ENCODE measurements at regions not wholly inside any gene's neighbourhood (a gene's known extent, or its start where the extent isn't known, plus 50 kb on each side); places are given as distances from the start of the nearest gene placed in this dataset.

DNA sequence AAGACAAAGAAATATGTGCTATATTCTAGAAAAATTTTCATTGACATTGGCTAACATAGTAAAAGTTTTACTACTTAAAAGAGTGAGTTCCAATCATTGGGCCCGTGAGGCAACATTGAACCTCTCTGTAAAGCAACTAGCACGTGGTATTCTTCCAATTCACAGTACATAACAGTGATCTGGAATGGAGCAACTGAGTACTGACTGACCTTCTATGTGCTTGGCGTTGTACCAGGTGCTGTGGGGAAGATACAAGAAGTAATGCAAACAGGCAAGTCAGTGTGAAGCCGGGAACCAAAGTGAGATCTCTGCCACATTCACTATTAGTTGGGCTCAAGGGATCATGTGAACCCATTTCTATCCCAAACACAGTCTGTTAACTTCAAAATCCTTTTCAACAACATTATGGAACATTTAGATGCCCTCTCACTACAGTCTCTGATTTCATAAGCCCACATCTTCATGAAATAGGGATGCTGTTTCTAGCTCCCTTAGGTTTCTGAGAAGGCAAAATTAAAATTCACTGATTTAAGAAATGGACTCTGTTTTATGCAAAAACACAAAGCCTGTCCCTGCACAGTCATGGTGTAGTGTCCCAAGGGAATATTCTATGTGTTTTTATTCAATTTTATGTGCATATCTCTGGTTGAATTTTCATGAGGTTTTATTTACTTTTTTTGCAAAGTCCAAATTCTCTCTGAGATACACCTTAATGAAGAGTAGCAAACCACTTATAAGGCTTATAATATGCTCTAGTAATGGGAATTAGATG lies 61.8 kb upstream of the NCAM1 start:
- Mint-ChIP-seq H3K4me1 (no peaks in the 10 kb centered on the region), H3K27ac (no peak overlapping the region), H3K36me3 (no peaks in the 10 kb centered on the region), H3K4me3 (no peak overlapping the region), H3K27me3 (peaks cover 3 to 4% of the 10 kb centered on the region in 2 donors), H3K9me3 (peaks cover 0 to 7% (median 0%) of the 10 kb centered on the region in 8 donors)
- Histone ChIP-seq H3K27ac (ENCODE audit: low read depth, low read length) (no peak overlapping the region), H3K4me1 (ENCODE audit: insufficient read depth, low read length) (no peaks in the 10 kb centered on the region), H3K4me3 (ENCODE audit: low read length in 2 of 2) (no peak overlapping the region), H3K9me3 (ENCODE audit: control insufficient read depth in 1 of 2, low read length in 2 of 2) (no peaks in the 10 kb centered on the region), H3K27me3 (ENCODE audit: insufficient read depth, low read length) (no peaks in the 10 kb centered on the region), H3K36me3 (ENCODE audit: insufficient read depth, low read length) (no peaks in the 10 kb centered on the region)
- intact Hi-C loops (cut with micrococcal nuclease), result no loop called here
- CTCF ChIA-PET (ENCODE audit: partially characterized antibody), result interaction anchor here (1.0 kb wide), 1 partner anchor 41 kb away, joined by 3 read pairs; no protein-coding TSS in a partner anchor
- POLR2A ChIA-PET (ENCODE audit: partially characterized antibody), result no interaction called here
- DNase-seq, result no peak

DNA sequence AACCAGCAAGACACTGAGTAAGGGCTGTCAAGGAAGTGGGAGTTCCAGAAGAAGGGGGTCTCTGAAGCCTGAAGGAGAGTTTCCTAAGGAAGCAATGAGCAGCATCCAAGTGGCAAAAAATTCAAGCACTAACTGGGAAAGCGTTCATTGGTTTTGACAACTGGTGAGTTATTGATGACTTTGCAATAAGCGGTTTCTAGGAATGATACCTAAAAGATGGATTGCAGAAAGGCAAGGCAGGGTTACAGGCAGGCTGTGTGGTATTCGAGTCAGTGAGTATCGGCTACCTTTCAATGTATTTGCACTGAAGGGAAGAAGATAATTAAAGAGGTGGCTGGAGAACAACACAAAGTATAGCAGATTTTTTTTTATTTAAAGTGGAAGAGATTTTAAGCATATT lies 59.3 kb upstream of the NCAM1 start:
- ChIA-PET POLR2A (ENCODE audit: partially characterized antibody) (no interaction called here), CTCF (ENCODE audit: partially characterized antibody) (no interaction called here)
- H3K9me3 Mint-ChIP-seq, result peaks cover 0 to 6% (median under 1%) of the 10 kb centered on the region in 8 donors

GRCh38 chr11:112902361-112903011 lies 58.7 kb upstream of the NCAM1 start:
- H3K27me3 ChIP-seq (ENCODE audit: insufficient read depth, low read length), result no peaks in the 10 kb centered on the region
- CTCF ChIA-PET (ENCODE audit: partially characterized antibody), result no interaction called here
- no peak overlapping the region for H3K4me3 ChIP-seq (ENCODE audit: low read length in 2 of 2)
- no peaks in the 10 kb centered on the region for H3K9me3 ChIP-seq (ENCODE audit: control insufficient read depth in 1 of 2, low read length in 2 of 2)
- peaks cover 0 to 6% (median under 1%) of the 10 kb centered on the region in 8 donors for H3K9me3 Mint-ChIP-seq
- no peak for DNase-seq
- intact Hi-C loops (cut with micrococcal nuclease), result no loop called here
- no peaks in the 10 kb centered on the region for H3K4me1 ChIP-seq (ENCODE audit: insufficient read depth, low read length)
- no peak overlapping the region for H3K27ac Mint-ChIP-seq
- no peaks in the 10 kb centered on the region for H3K36me3 ChIP-seq (ENCODE audit: insufficient read depth, low read length)
- peaks cover 2 to 3% of the 10 kb centered on the region in 2 donors for H3K27me3 Mint-ChIP-seq
- no peaks in the 10 kb centered on the region for H3K4me1 Mint-ChIP-seq
- no peaks in the 10 kb centered on the region for H3K36me3 Mint-ChIP-seq
- POLR2A ChIA-PET (ENCODE audit: partially characterized antibody), result no interaction called here
- H3K27ac ChIP-seq (ENCODE audit: low read depth, low read length), result no peak overlapping the region
- no peak overlapping the region for H3K4me3 Mint-ChIP-seq

More for the DNA sequence above, 59.3 kb upstream of the NCAM1 start:
- DNase-seq, result no peak
- H3K4me3 Mint-ChIP-seq, result no peak overlapping the region
- H3K4me1 Mint-ChIP-seq, result no peaks in the 10 kb centered on the region
- Histone ChIP-seq H3K9me3 (ENCODE audit: control insufficient read depth in 1 of 2, low read length in 2 of 2) (no peaks in the 10 kb centered on the region), H3K36me3 (ENCODE audit: insufficient read depth, low read length) (no peaks in the 10 kb centered on the region), H3K4me3 (ENCODE audit: low read length in 2 of 2) (no peak overlapping the region), H3K27ac (ENCODE audit: low read depth, low read length) (no peak overlapping the region), H3K4me1 (ENCODE audit: insufficient read depth, low read length) (no peaks in the 10 kb centered on the region), H3K27me3 (ENCODE audit: insufficient read depth, low read length) (no peaks in the 10 kb centered on the region)
- H3K36me3 Mint-ChIP-seq, result no peaks in the 10 kb centered on the region
- H3K27ac Mint-ChIP-seq, result no peak overlapping the region
- intact Hi-C loops (cut with micrococcal nuclease), result no loop called here
- peaks cover 2 to 3% of the 10 kb centered on the region in 2 donors for H3K27me3 Mint-ChIP-seq

DNA sequence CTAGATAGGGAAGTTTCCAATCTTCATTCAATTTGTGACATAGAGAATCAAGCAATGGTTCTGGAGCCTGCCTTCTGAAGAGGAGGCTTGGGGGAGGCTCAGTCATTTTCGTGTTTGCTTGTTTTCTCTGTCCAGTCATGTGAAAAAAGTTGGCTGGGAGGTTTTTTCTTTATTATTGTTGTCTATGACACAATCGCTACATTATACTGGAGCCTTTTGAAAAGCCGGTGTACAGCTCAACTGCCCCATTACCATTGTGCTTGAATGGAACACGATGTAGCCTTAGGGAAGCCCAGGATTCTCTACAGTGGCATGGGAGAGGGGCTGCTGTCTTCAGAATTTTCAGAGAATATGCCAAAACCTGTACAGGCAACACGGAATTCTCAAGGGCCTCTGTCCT lies 57.9 kb upstream of the NCAM1 start:
- no peak for DNase-seq
- peaks cover 0 to 5% (median under 1%) of the 10 kb centered on the region in 8 donors for H3K9me3 Mint-ChIP-seq
- no peaks in the 10 kb centered on the region for H3K27me3 ChIP-seq (ENCODE audit: insufficient read depth, low read length)
- ChIA-PET POLR2A (ENCODE audit: partially characterized antibody) (no interaction called here), CTCF (ENCODE audit: partially characterized antibody) (no interaction called here)
- no peaks in the 10 kb centered on the region for H3K9me3 ChIP-seq (ENCODE audit: control insufficient read depth in 1 of 2, low read length in 2 of 2)
- no peaks in the 10 kb centered on the region for H3K4me1 Mint-ChIP-seq
- no peaks in the 10 kb centered on the region for H3K36me3 Mint-ChIP-seq
- peaks cover 0 to 3% of the 10 kb centered on the region in 2 donors for H3K27me3 Mint-ChIP-seq
- H3K4me3 ChIP-seq (ENCODE audit: low read length in 2 of 2), result no peak overlapping the region
- H3K4me1 ChIP-seq (ENCODE audit: insufficient read depth, low read length), result no peaks in the 10 kb centered on the region
- H3K36me3 ChIP-seq (ENCODE audit: insufficient read depth, low read length), result no peaks in the 10 kb centered on the region
- H3K27ac Mint-ChIP-seq, result no peak overlapping the region
- intact Hi-C loops (cut with micrococcal nuclease), result no loop called here
- no peak overlapping the region for H3K27ac ChIP-seq (ENCODE audit: low read depth, low read length)
- no peak overlapping the region for H3K4me3 Mint-ChIP-seq

- no peak overlapping the region for H3K4me3 ChIP-seq (ENCODE audit: low read length in 2 of 2)
- intact Hi-C loops (cut with micrococcal nuclease), result no loop called here
- no peaks in the 10 kb centered on the region for H3K36me3 Mint-ChIP-seq
- H3K4me3 Mint-ChIP-seq, result no peak overlapping the region
- H3K27ac ChIP-seq (ENCODE audit: low read depth, low read length), result no peak overlapping the region
- H3K9me3 ChIP-seq (ENCODE audit: control insufficient read depth in 1 of 2, low read length in 2 of 2), result no peaks in the 10 kb centered on the region
- H3K27me3 ChIP-seq (ENCODE audit: insufficient read depth, low read length), result no peaks in the 10 kb centered on the region
- H3K27me3 Mint-ChIP-seq, result peaks cover 3% of the 10 kb centered on the region in 2 donors
- no peak for DNase-seq
- peaks cover 0 to 5% (median 0%) of the 10 kb centered on the region in 8 donors for H3K9me3 Mint-ChIP-seq
- CTCF ChIA-PET (ENCODE audit: partially characterized antibody), result no interaction called here
- no peaks in the 10 kb centered on the region for H3K4me1 ChIP-seq (ENCODE audit: insufficient read depth, low read length)
- POLR2A ChIA-PET (ENCODE audit: partially characterized antibody), result no interaction called here
- no peaks in the 10 kb centered on the region for H3K36me3 ChIP-seq (ENCODE audit: insufficient read depth, low read length)
- H3K27ac Mint-ChIP-seq, result no peak overlapping the region
- H3K4me1 Mint-ChIP-seq, result no peaks in the 10 kb centered on the region
Observed at GRCh38 chr11:112911124-112911523, 50.1 kb upstream of the NCAM1 start.
